ENCODE measurements at regions not wholly inside any gene's neighbourhood (a gene's known extent, or its start where the extent isn't known, plus 50 kb on each side); places are given as distances from the start of the nearest gene placed in this dataset.
"Not testable (repeated sequence)": the region's sequence is repeated elsewhere in the genome, so short reads cannot be mapped to it uniquely, and the experiment has no call there.

- intact Hi-C loops (cut with DNase I) = no loop called here
- DNase-seq = no peak
- no peak for ATAC-seq
Observed at GRCh38 chr10:2881720-2882620, 185.4 kb upstream of the PFKP start.

DNA sequence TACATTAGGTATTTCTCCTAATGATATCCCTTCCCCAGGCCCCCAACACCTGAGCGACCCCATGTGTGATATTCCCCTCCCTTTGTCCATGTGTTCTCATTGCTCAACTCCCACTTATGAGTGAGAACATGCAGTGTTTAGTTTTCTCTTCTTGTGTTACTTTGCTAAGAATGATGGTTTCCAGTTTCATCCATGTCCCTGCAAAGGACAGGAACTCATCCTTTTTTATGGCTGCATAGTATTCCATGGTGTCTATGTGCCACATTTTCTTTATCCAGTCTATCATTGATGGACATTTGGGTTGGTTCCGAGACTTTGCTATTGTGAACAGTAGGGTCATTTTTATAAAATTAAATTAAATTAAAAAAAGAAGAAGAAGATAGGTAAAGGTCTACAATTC, 187.3 kb upstream of the PFKP start:
- DNase-seq; intact Hi-C loops (cut with DNase I); ATAC-seq: not testable (repeated sequence)

DNA sequence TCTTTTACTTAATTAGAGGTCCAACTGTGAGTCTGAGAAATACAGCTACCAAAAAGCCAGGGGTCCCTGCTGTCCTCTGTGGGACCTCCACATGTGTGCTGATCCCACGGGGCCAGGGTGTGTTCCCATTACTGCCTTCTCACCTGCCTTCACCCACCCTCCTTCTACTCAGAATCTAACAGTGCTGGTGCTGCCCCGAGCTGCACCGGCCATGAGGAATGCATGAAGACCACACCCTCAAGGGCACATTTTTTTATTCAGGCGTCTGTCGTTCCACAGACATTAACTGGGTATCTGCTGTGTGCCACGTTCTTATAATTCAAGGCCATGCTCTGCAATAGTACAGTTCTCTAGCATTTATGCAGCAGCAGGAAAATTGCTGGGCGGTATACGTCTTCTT, 188.5 kb upstream of the PFKP start:
- ATAC-seq (no peak), DNase-seq (no peak)
- intact Hi-C loops (cut with DNase I) = no loop called here

- DNase-seq (no peak), ATAC-seq (no peak)
- intact Hi-C loops (cut with DNase I) = no loop called here
Observed at GRCh38 chr10:2876032-2876431, 191.3 kb upstream of the PFKP start.

- DNase-seq = no peak
- ATAC-seq = peak in 1 of 2 donors; percentile 37
- intact Hi-C loops (cut with DNase I) = no loop called here
Observed at GRCh38 chr10:2874963-2875362, 192.4 kb upstream of the PFKP start.

- intact Hi-C loops (cut with DNase I) = no loop called here
- DNase-seq = no peak
- ATAC-seq = no peak
Observed at GRCh38 chr10:2873769-2874168, 193.6 kb upstream of the PFKP start.

DNA sequence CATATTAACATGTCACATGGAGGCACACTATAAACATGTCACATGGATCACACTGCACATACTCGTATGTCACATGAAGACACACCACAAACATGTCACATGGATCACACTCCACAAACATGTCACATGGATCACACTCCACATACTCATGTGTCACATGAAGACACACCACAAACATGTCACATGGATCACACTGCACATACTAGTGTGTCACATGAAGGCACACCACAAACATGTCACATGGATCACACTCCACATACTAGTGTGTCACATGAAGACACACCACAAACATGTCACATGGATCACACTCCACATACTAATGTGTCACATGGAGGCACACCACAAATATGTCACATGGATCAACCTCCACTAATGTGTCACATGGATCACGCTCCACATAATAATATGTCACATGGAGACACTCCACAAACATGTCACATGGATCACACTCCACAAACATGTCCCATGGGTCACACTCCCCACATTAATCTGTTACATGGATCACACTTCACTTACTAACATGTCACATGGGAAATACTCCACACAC, 195.6 kb upstream of the PFKP start:
- intact Hi-C loops (cut with DNase I) = no loop called here
- no peak for DNase-seq
- no peak for ATAC-seq

- intact Hi-C loops (cut with DNase I) = no loop called here
- ATAC-seq = no peak
- no peak for DNase-seq
Observed at GRCh38 chr10:2870654-2871053, 196.7 kb upstream of the PFKP start.

DNA sequence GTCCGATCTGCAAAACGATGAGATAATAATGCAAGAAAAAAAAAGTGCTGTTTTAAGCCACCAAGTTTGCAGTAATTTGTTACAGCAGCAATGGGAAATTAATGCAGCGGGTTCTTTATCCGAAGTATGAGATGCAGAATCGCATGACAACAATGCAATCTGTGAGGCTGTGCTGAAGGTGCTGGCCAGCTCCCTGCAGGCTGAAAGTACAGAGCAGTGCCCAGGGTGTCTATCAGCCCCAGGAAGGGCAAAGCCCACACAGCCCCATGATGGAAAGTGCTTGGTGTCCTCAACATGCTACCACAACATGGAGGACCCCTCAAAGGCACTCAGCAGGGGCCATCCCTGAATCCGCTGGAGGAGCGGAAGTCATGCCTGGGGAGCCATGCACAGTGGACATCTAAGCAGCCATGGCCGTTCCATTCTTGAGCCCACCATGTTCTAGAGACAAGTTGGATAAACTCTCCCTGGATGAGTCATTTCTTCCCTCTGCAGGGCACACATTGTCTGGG, 199.5 kb upstream of the PFKP start:
- ATAC-seq = no peak

DNA sequence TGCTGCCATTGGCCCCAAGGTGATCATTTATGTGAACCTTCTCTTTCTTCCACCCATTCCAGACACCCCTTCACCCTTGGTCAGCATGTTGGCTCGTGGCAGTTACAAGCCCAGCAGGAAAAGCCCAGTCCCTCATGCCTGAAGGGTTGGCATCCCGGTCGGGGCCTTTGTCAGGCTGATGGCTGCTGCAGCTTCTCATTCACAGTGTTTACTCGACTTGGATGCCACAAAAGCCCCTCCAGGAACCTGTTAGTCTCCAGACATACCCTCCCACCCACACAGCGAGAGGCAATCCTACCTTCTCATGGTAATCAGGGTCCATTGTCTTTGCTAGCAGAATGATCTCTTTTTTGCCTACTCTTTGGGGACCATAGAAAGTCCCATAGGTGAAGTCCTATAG, 200.8 kb upstream of the PFKP start:
- DNase-seq = no peak
- no peak for ATAC-seq
- intact Hi-C loops (cut with DNase I) = no loop called here

More for the DNA sequence above, 199.5 kb upstream of the PFKP start:
- no peak for DNase-seq
- intact Hi-C loops (cut with DNase I) = no loop called here

DNA sequence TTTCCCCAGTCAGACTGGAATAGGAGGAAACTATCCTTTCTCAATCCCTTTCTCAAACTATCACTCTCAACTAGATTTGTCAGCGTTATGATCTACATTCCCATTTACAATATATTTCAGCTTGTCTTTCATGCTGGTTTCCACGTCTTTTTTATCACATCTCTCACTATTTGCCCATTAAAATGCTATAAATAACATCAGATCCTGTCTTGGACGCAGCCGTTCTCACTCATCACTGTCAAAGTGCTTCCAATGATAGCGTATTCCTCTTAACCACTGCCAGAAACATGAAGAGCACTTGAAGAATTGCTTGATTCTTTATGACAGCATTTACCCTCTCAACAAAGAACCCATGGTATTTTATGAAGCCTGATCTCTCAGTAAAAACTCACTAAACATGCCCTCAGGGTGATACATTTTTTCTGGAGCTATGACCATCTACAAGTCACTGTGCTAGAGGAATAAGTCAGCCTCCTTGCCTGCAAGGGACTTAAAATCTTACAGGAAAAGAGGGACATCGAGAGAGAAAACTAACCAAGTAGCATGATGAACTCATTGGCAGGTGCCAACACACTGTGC, 205.6 kb upstream of the PFKP start:
- intact Hi-C loops (cut with DNase I) = no loop called here
- DNase-seq (no peak), ATAC-seq (peak; percentile 41 to 59)

DNA sequence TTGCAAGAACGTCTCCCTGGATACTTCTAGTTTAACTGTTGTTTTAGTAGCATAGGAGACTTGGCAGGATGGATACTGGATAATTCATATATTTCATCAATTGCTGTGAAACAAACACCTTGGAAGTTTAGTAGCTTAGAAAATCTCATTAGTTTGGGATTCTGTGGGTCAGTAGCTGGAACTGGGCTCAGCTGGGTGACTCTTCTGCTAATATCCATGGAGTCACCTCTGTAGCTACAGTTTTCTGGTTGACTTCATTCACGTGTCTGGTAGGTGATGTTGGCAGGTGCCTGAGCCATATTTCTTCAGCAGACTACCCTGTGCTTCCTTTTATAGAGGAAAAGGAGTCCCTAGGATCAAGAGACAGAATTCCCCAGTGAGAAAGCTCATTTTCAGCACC, 208.9 kb upstream of the PFKP start:
- ATAC-seq (no peak), DNase-seq (no peak)
- intact Hi-C loops (cut with DNase I) = no loop called here

DNA sequence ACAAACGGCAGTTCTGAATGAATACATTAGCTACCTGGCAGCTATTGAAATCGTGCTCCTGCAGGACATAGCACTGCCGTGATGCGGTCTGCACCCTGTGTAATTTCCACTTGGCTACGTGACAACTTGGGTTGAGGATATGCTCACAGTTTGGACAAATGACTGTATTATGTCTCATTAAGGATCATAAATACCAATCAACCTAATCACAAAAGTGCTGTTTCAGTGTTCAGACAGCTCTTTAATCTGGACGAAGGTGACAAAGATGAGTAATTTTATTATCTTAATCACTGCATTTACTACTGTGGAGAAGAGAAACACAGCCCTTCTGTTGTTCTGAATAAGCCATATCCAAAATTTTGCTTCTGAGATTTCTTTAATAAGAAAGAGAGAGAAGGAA, 210.8 kb upstream of the PFKP start:
- ATAC-seq (no peak), DNase-seq (no peak)
- intact Hi-C loops (cut with DNase I) = no loop called here

GRCh38 chr10:2852574-2853323, 214.6 kb upstream of the PFKP start:
- DNase-seq (no peak), ATAC-seq (no peak)
- intact Hi-C loops (cut with DNase I) = no loop called here

- intact Hi-C loops (cut with DNase I) = no loop called here
- DNase-seq = no peak
- ATAC-seq = no peak
Observed at GRCh38 chr10:2851566-2851965, 215.8 kb upstream of the PFKP start.

GRCh38 chr10:2850202-2850601, 217.1 kb upstream of the PFKP start:
- ATAC-seq (no peak), DNase-seq (no peak)
- intact Hi-C loops (cut with DNase I) = no loop called here

DNA sequence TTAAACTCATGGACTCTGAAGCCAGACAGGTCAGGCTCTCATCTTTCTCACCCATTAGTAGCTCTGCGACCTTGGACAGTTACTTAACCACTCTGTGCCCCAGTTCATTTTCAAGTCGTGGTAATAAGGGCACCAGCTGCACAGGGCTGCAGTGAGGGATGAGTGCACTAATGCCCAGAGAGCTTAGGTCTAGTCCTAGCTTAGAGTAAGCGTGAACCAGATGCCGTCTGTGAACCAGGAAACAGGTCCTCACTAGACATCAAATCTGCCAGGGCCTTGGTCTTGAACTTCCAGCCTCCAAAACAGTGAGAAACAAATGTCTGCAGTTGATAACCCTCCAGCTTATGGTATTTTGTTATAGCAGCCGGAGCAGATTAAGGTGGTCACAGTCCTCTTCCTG, 222.4 kb upstream of the PFKP start:
- intact Hi-C loops (cut with DNase I) = no loop called here
- ATAC-seq (no peak), DNase-seq (no peak)

DNA sequence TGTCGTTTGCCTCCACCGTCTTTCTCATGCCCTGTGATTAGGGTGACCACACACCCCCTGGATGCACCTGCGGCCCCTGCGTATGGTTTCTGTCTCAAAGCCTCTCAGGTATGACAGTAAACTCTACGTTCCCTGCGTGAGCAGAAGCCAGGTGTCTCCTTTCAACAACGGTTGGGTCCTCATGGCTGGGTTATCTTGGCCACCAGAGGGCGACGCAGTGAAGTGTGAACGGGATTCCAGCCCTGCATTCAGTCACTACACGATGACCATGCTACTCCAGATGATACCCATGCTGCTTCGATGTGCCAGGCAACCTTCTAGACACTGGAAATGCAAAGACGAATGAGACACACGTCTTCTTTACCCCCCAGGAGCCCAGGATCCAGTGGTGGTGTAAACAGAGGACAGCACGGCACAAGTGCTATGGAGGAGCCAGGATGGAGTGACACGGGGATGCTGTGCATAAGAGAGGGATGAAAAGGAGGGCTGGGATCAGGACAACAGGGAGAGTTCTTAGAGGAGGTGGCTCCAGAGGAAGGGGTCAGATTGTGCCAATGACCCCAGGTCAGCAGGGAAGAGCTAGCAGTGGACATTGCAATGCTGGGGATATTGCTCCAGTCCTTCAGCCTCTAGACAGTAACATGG, 228.1 kb upstream of the PFKP start:
- peak; percentile 53 for DNase-seq
- peak in 1 of 2 donors; percentile 24 for ATAC-seq
- intact Hi-C loops (cut with DNase I) = no loop called here

DNA sequence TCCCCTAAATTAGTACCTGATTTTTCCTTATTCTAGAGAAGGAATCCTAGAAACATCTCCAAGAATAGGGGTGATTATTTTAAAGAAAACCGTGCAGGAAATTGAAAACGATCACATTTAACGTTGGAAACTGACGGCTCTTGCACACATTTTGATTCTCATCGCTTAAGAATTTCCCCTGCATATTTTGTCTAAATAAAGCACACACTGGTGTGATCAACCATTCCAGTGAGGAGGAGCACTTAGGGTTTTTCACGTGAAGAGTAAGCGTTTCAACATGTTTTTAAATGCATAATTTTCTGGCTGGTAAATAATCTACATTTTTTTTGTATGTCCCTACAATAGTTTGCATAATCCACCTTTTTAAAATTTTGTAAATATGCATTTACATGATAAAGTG, 229.7 kb upstream of the PFKP start:
- intact Hi-C loops (cut with DNase I) = no loop called here
- ATAC-seq = no peak

More for the DNA sequence above, 229.7 kb upstream of the PFKP start:
- DNase-seq = no peak
